C4-2B (cell line): ENCODE measurements at regions not wholly inside any gene's neighbourhood (a gene's known extent, or its start where the extent isn't known, plus 50 kb on each side); places are given as distances from the start of the nearest gene placed in this dataset.

Experiments
- ZFX ChIP-seq: fragments of 450-650 bp; IDR thresholded peaks from 2 replicates; pipeline ENCODE4 v1.6.1; 2017
- TF ChIP-seq, protein P1 (sequence below): fragments of 450-650 bp; conservative IDR thresholded peaks from 2 replicates; pipeline ENCODE4 v1.5.1; 2017; ENCODE audit warnings: mild to moderate bottlenecking

DNA sequence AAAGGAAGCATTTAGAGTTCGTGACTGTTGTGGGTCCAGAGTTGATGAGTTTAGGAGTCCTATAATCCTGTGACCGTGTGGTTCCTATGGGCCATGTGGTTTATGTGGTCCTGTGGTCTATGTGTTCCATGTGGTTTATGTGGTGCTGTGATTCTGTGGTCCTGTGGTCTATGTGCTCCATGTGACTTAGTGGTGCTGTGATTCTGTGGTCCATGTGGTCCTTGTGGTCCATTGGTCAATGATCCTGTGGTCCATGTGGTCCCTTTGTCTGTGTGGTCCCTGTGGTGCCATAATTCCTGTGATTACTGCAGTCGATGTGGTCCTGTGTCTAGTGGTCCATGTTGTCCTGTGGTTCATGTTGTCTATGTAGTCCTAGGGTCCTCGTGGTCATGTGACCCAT is 167.3 kb downstream of the TMEM18 start:
- TF ChIP-seq, protein P1, sequence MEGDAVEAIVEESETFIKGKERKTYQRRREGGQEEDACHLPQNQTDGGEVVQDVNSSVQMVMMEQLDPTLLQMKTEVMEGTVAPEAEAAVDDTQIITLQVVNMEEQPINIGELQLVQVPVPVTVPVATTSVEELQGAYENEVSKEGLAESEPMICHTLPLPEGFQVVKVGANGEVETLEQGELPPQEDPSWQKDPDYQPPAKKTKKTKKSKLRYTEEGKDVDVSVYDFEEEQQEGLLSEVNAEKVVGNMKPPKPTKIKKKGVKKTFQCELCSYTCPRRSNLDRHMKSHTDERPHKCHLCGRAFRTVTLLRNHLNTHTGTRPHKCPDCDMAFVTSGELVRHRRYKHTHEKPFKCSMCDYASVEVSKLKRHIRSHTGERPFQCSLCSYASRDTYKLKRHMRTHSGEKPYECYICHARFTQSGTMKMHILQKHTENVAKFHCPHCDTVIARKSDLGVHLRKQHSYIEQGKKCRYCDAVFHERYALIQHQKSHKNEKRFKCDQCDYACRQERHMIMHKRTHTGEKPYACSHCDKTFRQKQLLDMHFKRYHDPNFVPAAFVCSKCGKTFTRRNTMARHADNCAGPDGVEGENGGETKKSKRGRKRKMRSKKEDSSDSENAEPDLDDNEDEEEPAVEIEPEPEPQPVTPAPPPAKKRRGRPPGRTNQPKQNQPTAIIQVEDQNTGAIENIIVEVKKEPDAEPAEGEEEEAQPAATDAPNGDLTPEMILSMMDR = no peak
- TF ChIP-seq ZFX = no peak
